Activated CD4-positive, alpha-beta T cell treated with anti-CD3 and anti-CD28 coated beads for 36 hours (primary cell): ENCODE measurements at regions not wholly inside any gene's neighbourhood (a gene's known extent, or its start where the extent isn't known, plus 50 kb on each side); places are given as distances from the start of the nearest gene placed in this dataset.
"Not testable (repeated sequence)": the region's sequence is repeated elsewhere in the genome, so short reads cannot be mapped to it uniquely, and the experiment has no call there.

ENCODE experiments used
- ATAC-seq: fragments of 200-7000 bp; cut with Tn5 transposase; one replicate; pipeline ENCODE4 v1.10.0; 2021; ENCODE audit warnings: mild to moderate bottlenecking, moderate library complexity
- CTCF ChIA-PET: fragments of 350-600 bp; sonication (Branson Sonifier 250); formaldehyde crosslinking; loops from one replicate; lab custom pipeline; 2021; ENCODE audit warnings: antibody characterized with exemption; lab: Charles Lee
- POLR2A ChIA-PET: fragments of 350-600 bp; sonication (Branson Sonifier 250); formaldehyde crosslinking; loops from one replicate; lab custom pipeline; 2021; ENCODE audit warnings: antibody characterized with exemption, inconsistent platforms; lab: Charles Lee
- DNase-seq: peaks from one replicate; pipeline ENCODE4 v3.0.0-alpha.2; 2020
- H3K27ac Mint-ChIP-seq: one replicate; pipeline ENCODE4 v1.8.0; 2021; ENCODE audit warnings: mixed read lengths
- H3K27me3 Mint-ChIP-seq: one replicate; pipeline ENCODE4 v1.8.0; 2021; ENCODE audit warnings: mixed read lengths
- H3K36me3 Mint-ChIP-seq: one replicate; pipeline ENCODE4 v1.8.0; 2021; ENCODE audit warnings: low read depth, mixed read lengths
- H3K4me1 Mint-ChIP-seq: one replicate; pipeline ENCODE4 v1.8.0; 2021; ENCODE audit warnings: mixed read lengths
- H3K4me3 Mint-ChIP-seq: one replicate; pipeline ENCODE4 v1.8.0; 2021; ENCODE audit warnings: mild to moderate bottlenecking, moderate library complexity, mixed read lengths
- H3K9me3 Mint-ChIP-seq: one replicate; pipeline ENCODE4 v1.8.0; 2021; ENCODE audit warnings: low read depth, mixed read lengths
- intact Hi-C, 2 experiments: fragments of 100-400 bp; cut with DNase I in 1 of 2; cut with micrococcal nuclease in 1 of 2; formaldehyde crosslinking; loops; one replicate each; pipeline versions ENCODE4 v1.14.2 to v1.15.1; 2022 to 2024; cut with DNase I, micrococcal nuclease

DNA sequence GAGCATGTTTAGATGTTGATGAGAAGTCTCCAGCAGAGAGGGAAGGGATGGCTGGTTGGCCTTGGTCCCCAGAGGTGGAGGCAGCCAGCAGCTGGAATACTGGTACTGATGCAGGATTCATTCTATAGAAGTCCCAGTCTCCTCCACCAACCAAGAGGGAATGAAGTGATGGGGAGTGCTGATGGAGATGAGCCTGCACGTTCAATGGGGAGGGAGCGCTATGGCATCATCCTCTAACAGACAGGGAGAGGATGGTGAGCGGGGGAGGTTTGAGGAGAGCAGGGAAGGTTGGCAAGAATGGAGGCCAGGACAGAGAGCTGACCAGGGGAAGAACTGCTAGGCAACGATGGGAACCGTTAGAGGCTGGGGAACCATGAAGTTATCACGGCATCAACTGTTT lies 159.8 kb upstream of the MVB12B start:
- CTCF ChIA-PET, result interaction anchor here (0.8 kb wide), 1 partner anchor 20 kb away, joined by 3 read pairs; no protein-coding TSS in a partner anchor
- POLR2A ChIA-PET, result no interaction called here
- H3K27me3 Mint-ChIP-seq, result peaks cover 23% of the 10 kb centered on the region
- no peak for ATAC-seq
- no peaks in the 10 kb centered on the region for H3K36me3 Mint-ChIP-seq
- H3K9me3 Mint-ChIP-seq, result no peaks in the 10 kb centered on the region
- no peak overlapping the region for H3K4me3 Mint-ChIP-seq
- H3K27ac Mint-ChIP-seq, result no peak overlapping the region
- DNase-seq, result no peak
- intact Hi-C loops, result no loop called here
- H3K4me1 Mint-ChIP-seq, result peaks cover under 1% of the 10 kb centered on the region

GRCh38 chr9:126169736-126170135 lies 156.9 kb upstream of the MVB12B start:
- H3K36me3 Mint-ChIP-seq, result no peaks in the 10 kb centered on the region
- DNase-seq (no peak), ATAC-seq (no peak)
- H3K4me1 Mint-ChIP-seq, result peaks cover 3% of the 10 kb centered on the region
- no peak overlapping the region for H3K4me3 Mint-ChIP-seq
- intact Hi-C loops, result no loop called here
- H3K9me3 Mint-ChIP-seq, result no peaks in the 10 kb centered on the region
- H3K27ac Mint-ChIP-seq, result no peak overlapping the region
- POLR2A ChIA-PET, result no interaction called here
- CTCF ChIA-PET, result no interaction called here
- peaks cover 22% of the 10 kb centered on the region for H3K27me3 Mint-ChIP-seq

- H3K9me3 Mint-ChIP-seq, result peaks cover 4% of the 10 kb centered on the region
- intact Hi-C loops, result no loop called here
- ChIA-PET POLR2A (no interaction called here), CTCF (no interaction called here)
- peaks cover 25% of the 10 kb centered on the region for H3K27me3 Mint-ChIP-seq
- H3K4me3 Mint-ChIP-seq, result no peak overlapping the region
- DNase-seq (no peak), ATAC-seq (no peak)
- peaks cover 3% of the 10 kb centered on the region for H3K4me1 Mint-ChIP-seq
- no peaks in the 10 kb centered on the region for H3K36me3 Mint-ChIP-seq
- H3K27ac Mint-ChIP-seq, result no peak overlapping the region
These were observed 156.3 kb upstream of the MVB12B start for GRCh38 chr9:126170286-126170823.

GRCh38 chr9:126171641-126172040 lies 155.0 kb upstream of the MVB12B start:
- peaks cover 4% of the 10 kb centered on the region for H3K9me3 Mint-ChIP-seq
- H3K4me1 Mint-ChIP-seq, result peaks cover 3% of the 10 kb centered on the region
- ATAC-seq (no peak), DNase-seq (no peak)
- no peak overlapping the region for H3K4me3 Mint-ChIP-seq
- POLR2A ChIA-PET, result no interaction called here
- intact Hi-C loops, result no loop called here
- no peaks in the 10 kb centered on the region for H3K36me3 Mint-ChIP-seq
- H3K27me3 Mint-ChIP-seq, result peaks cover 20% of the 10 kb centered on the region
- no peak overlapping the region for H3K27ac Mint-ChIP-seq
- CTCF ChIA-PET, result no interaction called here

GRCh38 chr9:126173401-126173800 lies 153.2 kb upstream of the MVB12B start:
- POLR2A ChIA-PET, result interaction anchor here (0.6 kb wide), 1 partner anchor 23 kb away, joined by 3 read pairs; no protein-coding TSS in a partner anchor
- no peaks in the 10 kb centered on the region for H3K36me3 Mint-ChIP-seq
- no peak for DNase-seq
- H3K4me3 Mint-ChIP-seq, result no peak overlapping the region
- H3K4me1 Mint-ChIP-seq, result peaks cover 3% of the 10 kb centered on the region
- CTCF ChIA-PET, result interaction anchor here (0.6 kb wide), 1 partner anchor 233 kb away, joined by 3 read pairs; no protein-coding TSS in a partner anchor
- H3K27me3 Mint-ChIP-seq, result peaks cover 20% of the 10 kb centered on the region
- no peak for ATAC-seq
- peaks cover 4% of the 10 kb centered on the region for H3K9me3 Mint-ChIP-seq
- intact Hi-C loops, result no loop called here
- no peak overlapping the region for H3K27ac Mint-ChIP-seq

DNA sequence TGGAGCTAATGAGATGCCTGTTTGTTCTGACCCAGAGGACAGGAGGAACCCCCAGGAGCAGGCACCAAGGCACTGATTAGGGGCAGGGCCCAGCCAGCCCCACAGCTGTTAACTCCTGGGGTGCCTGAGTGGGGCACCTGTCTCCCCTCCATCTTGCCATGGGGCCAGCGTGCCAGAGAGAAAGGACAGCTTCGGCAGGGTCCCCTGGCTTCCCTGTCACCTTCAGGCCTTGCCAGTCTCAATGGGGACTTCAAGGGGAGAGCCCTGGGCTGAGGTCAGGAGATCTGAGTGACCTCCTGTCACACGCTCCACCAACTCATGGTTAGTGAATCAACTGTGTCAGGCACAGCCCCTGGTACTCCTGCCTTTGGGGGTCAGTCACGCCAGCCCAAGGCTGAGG lies 152.7 kb upstream of the MVB12B start:
- Mint-ChIP-seq H3K27ac (no peak overlapping the region), H3K4me3 (no peak overlapping the region), H3K4me1 (peaks cover 3% of the 10 kb centered on the region), H3K9me3 (peaks cover 4% of the 10 kb centered on the region), H3K27me3 (peaks cover 23% of the 10 kb centered on the region), H3K36me3 (no peaks in the 10 kb centered on the region)
- DNase-seq (no peak), ATAC-seq (no peak)
- intact Hi-C loops, result no loop called here
- ChIA-PET POLR2A (no interaction called here), CTCF (interaction anchor here (0.6 to 1.4 kb wide), 2 partner anchors 12 to 232 kb away, joined by 3 read pairs; no protein-coding TSS in a partner anchor)

- intact Hi-C loops, result no loop called here
- H3K4me3 Mint-ChIP-seq, result no peak overlapping the region
- no peak for ATAC-seq
- CTCF ChIA-PET, result no interaction called here
- H3K36me3 Mint-ChIP-seq, result peaks cover 2% of the 10 kb centered on the region
- peaks cover 44% of the 10 kb centered on the region for H3K27me3 Mint-ChIP-seq
- no peaks in the 10 kb centered on the region for H3K4me1 Mint-ChIP-seq
- POLR2A ChIA-PET, result no interaction called here
- H3K27ac Mint-ChIP-seq, result no peak overlapping the region
- no peak for DNase-seq
- H3K9me3 Mint-ChIP-seq, result peaks cover 4% of the 10 kb centered on the region
These were observed 143.4 kb upstream of the MVB12B start for GRCh38 chr9:126183266-126183665.

DNA sequence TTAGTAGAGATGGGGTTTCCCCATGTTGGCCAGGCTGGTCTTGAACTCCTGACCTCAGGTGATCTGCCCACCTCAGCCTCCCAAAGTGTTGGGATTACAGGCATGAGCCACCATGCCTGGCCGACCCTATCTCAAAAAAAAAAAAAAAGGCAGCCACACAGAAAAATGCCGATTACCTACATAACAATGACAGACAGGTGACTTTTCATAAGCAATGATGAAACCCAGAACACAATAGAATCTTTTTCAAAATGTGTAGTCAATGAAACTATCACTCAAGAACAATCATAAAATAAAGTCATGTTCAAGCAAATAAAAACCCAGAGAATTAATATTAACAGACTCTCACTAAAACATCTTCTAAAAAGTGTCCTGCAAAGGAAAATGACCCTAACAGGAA lies 135.6 kb upstream of the MVB12B start:
- DNase-seq, H3K27ac Mint-ChIP-seq, POLR2A ChIA-PET, H3K4me3 Mint-ChIP-seq, ATAC-seq, intact Hi-C loops, H3K9me3 Mint-ChIP-seq, H3K36me3 Mint-ChIP-seq, H3K4me1 Mint-ChIP-seq: not testable (repeated sequence)
- CTCF ChIA-PET, result interaction anchor here (0.6 to 0.7 kb wide), 2 partner anchors 16 to 307 kb away, joined by 3 read pairs; no protein-coding TSS in a partner anchor
- H3K27me3 Mint-ChIP-seq, result peaks cover 14% of the 10 kb centered on the region

DNA sequence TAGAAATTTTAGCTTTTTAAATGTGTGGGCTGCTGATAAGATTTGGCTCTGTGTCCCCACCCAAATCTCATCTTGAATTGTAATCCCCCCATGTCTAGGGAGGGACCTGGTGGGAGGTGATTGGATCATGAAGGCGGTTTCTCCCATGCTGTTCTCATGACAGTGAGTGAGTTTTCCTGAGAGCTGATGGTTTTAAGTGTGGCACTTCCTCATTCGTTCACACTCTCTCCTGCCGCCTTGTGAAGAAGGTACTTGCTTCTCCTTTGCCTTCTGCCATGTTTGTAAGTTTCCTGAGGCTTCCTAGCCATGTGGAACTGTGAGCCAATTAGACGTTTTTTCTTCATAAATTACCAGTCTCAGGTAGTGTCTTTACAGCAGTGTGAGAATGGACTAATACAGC lies 127.8 kb upstream of the MVB12B start:
- ChIA-PET POLR2A (no interaction called here), CTCF (interaction anchor here (0.8 kb wide), 1 partner anchor 18 kb away, joined by 3 read pairs; no protein-coding TSS in a partner anchor)
- Mint-ChIP-seq H3K4me3 (no peak overlapping the region), H3K36me3 (no peaks in the 10 kb centered on the region), H3K9me3 (no peaks in the 10 kb centered on the region), H3K4me1 (no peaks in the 10 kb centered on the region), H3K27ac (no peak overlapping the region), H3K27me3 (peaks cover 26% of the 10 kb centered on the region)
- no peak for ATAC-seq
- DNase-seq, result no peak
- intact Hi-C loops, result no loop called here

- Mint-ChIP-seq H3K27ac (no peak overlapping the region), H3K4me1 (no peaks in the 10 kb centered on the region), H3K4me3 (no peak overlapping the region), H3K27me3 (peaks cover 31% of the 10 kb centered on the region), H3K9me3 (no peaks in the 10 kb centered on the region), H3K36me3 (no peaks in the 10 kb centered on the region)
- CTCF ChIA-PET, result interaction anchor here (0.7 to 1.0 kb wide), 2 partner anchors 54 to 841 kb away, joined by 3 to 4 read pairs; no protein-coding TSS in a partner anchor
- intact Hi-C loops, result no loop called here
- peak; percentile 31 for DNase-seq
- POLR2A ChIA-PET, result no interaction called here
- no peak for ATAC-seq
These were observed 123.3 kb upstream of the MVB12B start for GRCh38 chr9:126203313-126203712.

DNA sequence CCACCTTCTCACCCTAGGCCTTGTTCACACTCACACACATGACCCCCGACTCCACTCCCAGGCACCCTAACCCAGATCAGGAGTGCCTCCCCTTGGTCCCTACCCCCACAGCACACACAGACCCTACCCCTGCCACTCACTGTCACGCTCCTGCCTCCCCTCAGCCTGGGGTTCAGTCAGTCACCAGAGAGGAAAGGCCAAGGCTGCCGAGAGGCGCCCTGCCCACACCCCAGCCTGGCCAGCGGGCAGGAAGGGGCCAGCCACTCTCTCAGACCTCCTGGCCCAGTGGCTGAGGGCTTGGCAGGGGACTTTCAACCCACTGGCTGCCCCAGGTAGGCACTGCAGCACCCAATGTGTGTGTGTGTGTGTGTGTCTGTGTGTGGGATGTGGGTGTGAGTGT lies 122.4 kb upstream of the MVB12B start:
- H3K27ac Mint-ChIP-seq, result no peak overlapping the region
- no peaks in the 10 kb centered on the region for H3K36me3 Mint-ChIP-seq
- DNase-seq, result no peak
- H3K9me3 Mint-ChIP-seq, result no peaks in the 10 kb centered on the region
- CTCF ChIA-PET, result no interaction called here
- H3K4me3 Mint-ChIP-seq, result no peak overlapping the region
- no peaks in the 10 kb centered on the region for H3K4me1 Mint-ChIP-seq
- intact Hi-C loops, result no loop called here
- H3K27me3 Mint-ChIP-seq, result peaks cover 30% of the 10 kb centered on the region
- no peak for ATAC-seq
- POLR2A ChIA-PET, result no interaction called here

GRCh38 chr9:126204708-126205225 lies 121.9 kb upstream of the MVB12B start:
- Mint-ChIP-seq H3K4me3 (no peak overlapping the region), H3K9me3 (no peaks in the 10 kb centered on the region), H3K27me3 (peaks cover 33% of the 10 kb centered on the region), H3K27ac (no peak overlapping the region), H3K36me3 (no peaks in the 10 kb centered on the region), H3K4me1 (no peaks in the 10 kb centered on the region)
- ATAC-seq (no peak), DNase-seq (no peak)
- POLR2A ChIA-PET, result no interaction called here
- intact Hi-C loops, result no loop called here
- CTCF ChIA-PET, result no interaction called here
